ENCODE measurements at regions not wholly inside any gene's neighbourhood (a gene's known extent, or its start where the extent isn't known, plus 50 kb on each side); places are given as distances from the start of the nearest gene placed in this dataset.

GRCh38 chr1:104671684-104672353, 922.1 kb downstream of the AMY1C start:
- TF ChIP-seq CTCF (IDR thresholded peaks at IDR 0.05) (no peak), POLR2AphosphoS5 (IDR thresholded peaks at IDR 0.05; ENCODE audit: low read depth, low read length) (no peak), SIN3A (IDR thresholded peaks at IDR 0.05; ENCODE audit: borderline replicate concordance, insufficient read depth, low read depth, low read length) (no peak)

All from Panc1 (cell line).